ENCODE measurements at regions not wholly inside any gene's neighbourhood (a gene's known extent, or its start where the extent isn't known, plus 50 kb on each side); places are given as distances from the start of the nearest gene placed in this dataset.

- TF ChIP-seq CTCF (IDR thresholded peaks at IDR 0.05), result no peak
- TF ChIP-seq POLR2A (IDR thresholded peaks at IDR 0.05), result no peak
Observed at GRCh38 chr6:130288065-130288464, 65.3 kb upstream of the SAMD3 start.
